ENCODE measurements at regions not wholly inside any gene's neighbourhood (a gene's known extent, or its start where the extent isn't known, plus 50 kb on each side); places are given as distances from the start of the nearest gene placed in this dataset.

DNA sequence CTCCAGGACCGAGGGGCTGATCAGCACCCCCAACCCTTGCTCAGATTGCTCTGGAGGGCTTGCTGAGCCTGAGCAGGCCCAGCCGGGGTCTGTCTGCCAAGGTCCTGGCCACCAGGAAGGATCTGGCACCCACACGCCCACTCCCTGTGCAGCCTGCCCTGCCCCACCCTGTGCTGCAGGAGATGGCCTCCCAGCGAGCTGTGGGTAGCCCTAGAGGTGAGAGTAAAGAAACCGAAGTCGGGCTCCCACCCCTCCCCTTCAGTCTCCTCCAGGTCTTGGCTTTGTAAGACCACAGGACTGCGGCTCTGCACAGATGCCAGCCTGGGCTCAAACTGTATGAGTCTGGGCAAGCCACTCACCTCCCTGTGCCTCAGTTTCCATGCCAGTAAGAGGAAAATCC is 307.8 kb downstream of the BCL11B start:
- peaks cover 3% of the 10 kb centered on the region for H3K36me3 Mint-ChIP-seq (ENCODE audit: insufficient read depth)
- DNase-seq: peak in 2 of 3 experiments; percentile 18 to 21
- peak overlapping the region; percentile 67 to 81 for H3K4me3 Mint-ChIP-seq
- H3K27ac Mint-ChIP-seq: peak overlapping the region in 1 of 2 donors; percentile 87
- no peaks in the 10 kb centered on the region for H3K9me3 Mint-ChIP-seq
- H3K27me3 Mint-ChIP-seq: no peaks in the 10 kb centered on the region
- ATAC-seq (replicated peaks): peak; percentile 91
- peaks cover 35 to 38% of the 10 kb centered on the region in 2 donors for H3K4me1 Mint-ChIP-seq (ENCODE audit: low read depth in 2 of 2)

- Mint-ChIP-seq H3K27ac (peak overlapping the region; percentile 42 to 87), H3K4me1 (ENCODE audit: low read depth in 2 of 2) (peaks cover 35 to 38% of the 10 kb centered on the region in 2 donors), H3K9me3 (no peaks in the 10 kb centered on the region), H3K36me3 (ENCODE audit: insufficient read depth) (peaks cover 3% of the 10 kb centered on the region), H3K27me3 (no peaks in the 10 kb centered on the region), H3K4me3 (peak overlapping the region; percentile 67 to 81)
- no peak for DNase-seq
- peak; percentile 38 for ATAC-seq (replicated peaks)
Observed at GRCh38 chr14:98965076-98965475, 306.9 kb downstream of the BCL11B start.

- ATAC-seq (replicated peaks) (no peak), DNase-seq (no peak)
- Mint-ChIP-seq H3K36me3 (ENCODE audit: insufficient read depth) (peaks cover 3% of the 10 kb centered on the region), H3K9me3 (no peaks in the 10 kb centered on the region), H3K4me1 (ENCODE audit: low read depth in 2 of 2) (peaks cover 35 to 37% of the 10 kb centered on the region in 2 donors), H3K27me3 (no peaks in the 10 kb centered on the region), H3K27ac (peak overlapping the region in 1 of 2 donors; percentile 87), H3K4me3 (no peak overlapping the region)
Observed at GRCh38 chr14:98966016-98966415, 306.0 kb downstream of the BCL11B start.

DNA sequence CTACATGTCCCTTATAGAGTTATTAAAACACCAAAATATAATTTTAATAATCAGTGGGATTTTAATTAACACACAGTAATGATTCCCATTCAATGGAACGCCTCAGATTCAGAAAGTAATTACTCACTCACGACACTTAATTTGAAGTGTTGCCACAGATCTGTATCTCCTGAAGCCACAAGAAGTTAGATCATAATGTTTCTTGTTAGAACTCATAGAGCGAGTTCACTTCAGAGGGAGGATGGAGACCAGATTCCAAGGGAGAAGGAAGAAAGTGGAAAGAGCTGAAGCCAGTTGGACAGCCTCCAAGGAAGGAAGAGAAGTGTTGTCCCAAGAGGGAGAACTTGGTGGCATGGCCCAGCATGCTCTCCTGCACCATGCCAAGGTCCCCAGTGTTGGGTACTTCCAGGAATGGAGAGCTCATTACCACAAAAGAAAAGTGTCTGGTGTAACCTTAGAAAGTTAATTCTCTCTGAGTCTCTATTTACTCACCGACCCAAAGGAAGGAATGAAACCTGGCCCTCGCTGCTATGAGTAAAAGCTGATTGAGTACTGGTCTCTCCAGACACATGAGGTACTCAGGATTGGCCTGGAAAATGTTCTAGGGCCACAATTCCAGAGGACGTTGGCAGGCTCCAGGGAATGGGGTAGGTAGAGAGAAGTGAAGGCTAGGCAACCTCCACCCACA is 305.4 kb downstream of the BCL11B start:
- Mint-ChIP-seq H3K27ac (peak overlapping the region; percentile 19 to 87), H3K4me3 (no peak overlapping the region), H3K36me3 (ENCODE audit: insufficient read depth) (no peaks in the 10 kb centered on the region), H3K4me1 (ENCODE audit: low read depth in 2 of 2) (peaks cover 35 to 37% of the 10 kb centered on the region in 2 donors), H3K27me3 (no peaks in the 10 kb centered on the region), H3K9me3 (no peaks in the 10 kb centered on the region)
- no peak for DNase-seq
- ATAC-seq (replicated peaks): no peak

- Mint-ChIP-seq H3K4me3 (no peak overlapping the region), H3K27me3 (no peaks in the 10 kb centered on the region), H3K36me3 (ENCODE audit: insufficient read depth) (no peaks in the 10 kb centered on the region), H3K9me3 (no peaks in the 10 kb centered on the region), H3K27ac (no peak overlapping the region), H3K4me1 (ENCODE audit: low read depth in 2 of 2) (no peaks in the 10 kb centered on the region)
- ATAC-seq (replicated peaks) (no peak), DNase-seq (no peak)
Observed at GRCh38 chr14:98974113-98974512, 297.9 kb downstream of the BCL11B start.

DNA sequence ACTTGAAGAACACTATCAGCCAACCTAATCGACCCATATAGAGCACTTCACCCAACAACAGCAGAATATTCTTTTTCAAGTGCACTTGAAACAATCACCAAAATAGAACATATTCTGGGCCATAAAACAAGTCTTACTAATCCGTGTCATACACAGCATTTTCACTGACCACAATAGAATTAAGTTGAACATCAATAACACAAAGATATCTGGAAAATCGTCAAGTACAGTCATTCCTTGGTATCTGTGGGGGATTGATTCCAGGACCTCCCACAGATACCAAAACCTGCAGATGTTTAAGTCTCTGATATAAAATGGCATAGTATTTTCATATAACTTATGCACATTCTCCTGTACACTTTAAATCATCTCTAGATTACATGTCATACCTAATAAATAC is 295.7 kb downstream of the BCL11B start:
- Mint-ChIP-seq H3K36me3 (ENCODE audit: insufficient read depth) (no peaks in the 10 kb centered on the region), H3K4me1 (ENCODE audit: low read depth in 2 of 2) (peaks cover 0 to 2% of the 10 kb centered on the region in 2 donors), H3K27ac (no peak overlapping the region), H3K9me3 (no peaks in the 10 kb centered on the region), H3K27me3 (no peaks in the 10 kb centered on the region), H3K4me3 (no peak overlapping the region)
- ATAC-seq (replicated peaks) (no peak), DNase-seq (no peak)

DNA sequence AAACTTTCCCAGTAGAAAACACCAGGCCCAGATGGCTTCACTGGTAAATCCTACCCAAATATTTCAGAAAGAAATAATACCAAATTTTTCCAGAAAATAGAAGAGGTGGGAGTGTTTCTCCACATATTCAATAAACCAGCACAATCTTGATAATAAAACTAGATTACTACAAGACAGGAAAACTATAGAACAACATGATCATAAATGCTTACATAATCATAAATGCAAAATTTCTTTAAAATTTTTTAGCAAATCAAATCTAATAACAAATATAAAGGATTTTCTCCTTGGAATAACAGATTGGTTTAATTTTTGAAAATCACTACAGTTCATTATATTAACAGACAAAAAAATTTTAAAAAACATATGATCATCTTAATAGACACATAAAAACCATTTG is 294.5 kb downstream of the BCL11B start:
- no peaks in the 10 kb centered on the region for H3K36me3 Mint-ChIP-seq (ENCODE audit: insufficient read depth)
- H3K27me3 Mint-ChIP-seq: no peaks in the 10 kb centered on the region
- no peaks in the 10 kb centered on the region for H3K9me3 Mint-ChIP-seq
- H3K4me3 Mint-ChIP-seq: no peak overlapping the region
- H3K27ac Mint-ChIP-seq: no peak overlapping the region
- H3K4me1 Mint-ChIP-seq (ENCODE audit: low read depth in 2 of 2): peaks cover 2 to 3% of the 10 kb centered on the region in 2 donors
- ATAC-seq (replicated peaks) (no peak), DNase-seq (no peak)

DNA sequence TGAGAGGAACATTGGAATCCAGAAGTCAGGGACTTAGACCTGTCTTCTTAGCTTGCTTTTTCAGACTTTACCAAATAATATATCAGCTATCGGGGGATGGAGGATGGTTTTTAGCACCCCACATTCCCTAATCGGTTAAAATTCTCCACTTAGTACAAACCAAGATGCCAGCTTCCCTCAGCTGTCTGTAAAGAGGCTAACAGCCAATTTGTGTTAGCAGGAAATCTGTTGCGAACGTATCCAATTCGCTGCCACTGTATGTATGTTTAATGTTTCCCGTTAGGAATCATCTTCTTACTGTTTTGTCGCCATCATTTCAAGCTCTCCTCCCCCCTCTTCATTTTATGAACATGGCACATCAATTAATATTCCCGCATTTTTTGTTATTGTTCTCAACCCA is 289.0 kb downstream of the BCL11B start:
- DNase-seq (no peak), ATAC-seq (replicated peaks) (no peak)
- H3K36me3 Mint-ChIP-seq (ENCODE audit: insufficient read depth): no peaks in the 10 kb centered on the region
- no peak overlapping the region for H3K4me3 Mint-ChIP-seq
- H3K27me3 Mint-ChIP-seq: no peaks in the 10 kb centered on the region
- peak overlapping the region in 1 of 2 donors; percentile 22 for H3K27ac Mint-ChIP-seq
- H3K4me1 Mint-ChIP-seq (ENCODE audit: low read depth in 2 of 2): peaks cover 30 to 32% of the 10 kb centered on the region in 2 donors
- no peaks in the 10 kb centered on the region for H3K9me3 Mint-ChIP-seq

DNA sequence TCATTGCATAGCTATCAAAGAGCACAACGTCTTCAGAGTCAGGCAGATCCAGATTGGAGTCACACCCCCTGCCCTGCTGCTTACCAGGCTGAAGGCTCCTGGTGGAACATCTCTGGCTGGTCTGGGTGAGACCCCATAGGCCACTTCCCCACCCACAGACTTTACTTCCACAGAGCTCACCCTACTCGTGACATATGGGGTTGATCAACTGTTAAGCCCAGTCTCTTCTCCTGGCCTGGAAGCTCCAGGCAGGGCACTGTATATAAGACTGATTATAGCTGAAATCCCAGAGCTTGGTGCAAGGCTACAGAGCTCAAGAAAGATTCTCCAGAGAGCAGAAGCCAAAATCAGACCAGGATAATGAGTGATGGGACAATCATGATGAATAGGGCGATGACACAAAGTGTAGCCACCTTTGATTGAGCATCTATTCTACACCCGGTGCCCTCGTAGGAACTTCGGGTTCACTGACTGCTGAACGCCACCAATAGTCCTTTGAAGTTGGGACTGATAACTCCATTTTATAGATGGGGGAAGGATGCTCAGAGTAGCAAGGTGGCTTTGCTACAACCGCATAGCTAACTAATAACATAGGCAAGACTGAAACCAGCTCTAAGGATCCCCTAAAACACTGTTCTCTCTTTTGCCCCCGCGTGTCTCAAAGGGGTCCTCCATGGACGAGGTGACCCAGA is 287.8 kb downstream of the BCL11B start:
- no peak for DNase-seq
- H3K27me3 Mint-ChIP-seq: no peaks in the 10 kb centered on the region
- H3K27ac Mint-ChIP-seq: peak overlapping the region; percentile 92
- H3K4me3 Mint-ChIP-seq: peak overlapping the region; percentile 72 to 82
- no peaks in the 10 kb centered on the region for H3K9me3 Mint-ChIP-seq
- no peaks in the 10 kb centered on the region for H3K36me3 Mint-ChIP-seq (ENCODE audit: insufficient read depth)
- ATAC-seq (replicated peaks): peak; percentile 48
- peaks cover 30 to 32% of the 10 kb centered on the region in 2 donors for H3K4me1 Mint-ChIP-seq (ENCODE audit: low read depth in 2 of 2)

DNA sequence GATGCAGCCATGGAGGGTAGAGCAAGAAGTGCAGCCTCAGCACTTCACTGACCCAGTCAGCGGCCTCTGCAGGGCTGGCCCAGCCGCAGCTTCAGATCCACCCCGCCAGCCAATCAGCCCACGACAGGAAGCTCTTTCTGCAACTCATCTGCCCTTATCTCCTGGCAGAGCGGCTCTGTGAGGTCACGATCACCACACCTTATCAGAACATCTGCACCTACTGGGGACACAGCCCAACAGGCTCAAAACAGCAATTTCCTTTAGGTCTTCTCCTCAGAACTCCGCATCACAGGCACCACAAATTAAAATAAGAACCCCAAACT is 287.3 kb downstream of the BCL11B start:
- DNase-seq: peak; percentile 54 to 66 (median 56)
- peak; percentile 96 for ATAC-seq (replicated peaks)
- Mint-ChIP-seq H3K4me1 (ENCODE audit: low read depth in 2 of 2) (peaks cover 30 to 32% of the 10 kb centered on the region in 2 donors), H3K27me3 (no peaks in the 10 kb centered on the region), H3K27ac (peak overlapping the region; percentile 92), H3K9me3 (no peaks in the 10 kb centered on the region), H3K36me3 (ENCODE audit: insufficient read depth) (no peaks in the 10 kb centered on the region), H3K4me3 (peak overlapping the region; percentile 72 to 82)

DNA sequence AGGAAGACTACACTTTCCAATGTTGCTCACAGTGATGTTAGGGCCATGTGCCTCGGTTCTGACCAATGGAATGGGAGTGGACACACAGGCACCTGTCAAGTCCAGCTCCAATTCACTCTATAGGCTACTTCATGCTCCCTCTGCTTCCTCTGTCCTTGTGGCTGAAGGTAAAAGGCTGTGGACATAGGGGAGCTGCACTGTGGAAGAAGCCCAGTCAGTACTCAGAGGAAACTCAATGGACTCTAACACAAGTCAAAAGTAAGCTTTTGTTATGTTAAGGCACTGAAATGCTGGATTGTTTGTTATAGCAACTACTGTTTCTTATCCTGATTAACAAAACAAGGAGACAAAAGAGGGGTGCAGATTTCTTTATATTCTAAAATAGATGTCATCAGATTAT is 278.2 kb downstream of the BCL11B start:
- H3K36me3 Mint-ChIP-seq (ENCODE audit: insufficient read depth): no peaks in the 10 kb centered on the region
- H3K4me3 Mint-ChIP-seq: no peak overlapping the region
- H3K27ac Mint-ChIP-seq: peak overlapping the region in 1 of 2 donors; percentile 7
- DNase-seq (no peak), ATAC-seq (replicated peaks) (no peak)
- no peaks in the 10 kb centered on the region for H3K27me3 Mint-ChIP-seq
- H3K9me3 Mint-ChIP-seq: no peaks in the 10 kb centered on the region
- peaks cover 4 to 8% of the 10 kb centered on the region in 2 donors for H3K4me1 Mint-ChIP-seq (ENCODE audit: low read depth in 2 of 2)

DNA sequence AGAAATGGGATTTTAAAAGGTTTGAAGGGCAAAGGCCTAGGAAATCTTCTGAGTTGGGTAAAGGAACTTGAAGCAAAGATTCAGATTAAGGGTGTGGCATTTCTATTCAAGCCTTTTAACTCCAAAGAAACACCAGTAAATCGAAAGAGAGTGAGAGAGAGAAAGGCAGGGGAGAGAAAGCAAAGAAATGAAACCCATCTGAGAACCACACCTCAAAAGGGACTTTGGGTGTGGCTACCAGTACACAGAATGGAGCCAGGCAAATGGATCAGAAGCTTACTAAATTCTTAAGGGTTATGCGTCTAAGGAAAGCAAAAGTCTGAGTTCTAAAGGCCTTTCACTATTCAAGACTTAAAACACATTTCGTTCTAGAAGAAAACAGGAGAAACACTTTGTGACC is 277.4 kb downstream of the BCL11B start:
- Mint-ChIP-seq H3K27me3 (no peaks in the 10 kb centered on the region), H3K4me3 (no peak overlapping the region), H3K4me1 (ENCODE audit: low read depth in 2 of 2) (peaks cover 4 to 8% of the 10 kb centered on the region in 2 donors), H3K36me3 (ENCODE audit: insufficient read depth) (no peaks in the 10 kb centered on the region), H3K9me3 (no peaks in the 10 kb centered on the region), H3K27ac (no peak overlapping the region)
- DNase-seq (no peak), ATAC-seq (replicated peaks) (no peak)

- peak overlapping the region in 1 of 2 donors; percentile 36 for H3K27ac Mint-ChIP-seq
- no peak for DNase-seq
- no peaks in the 10 kb centered on the region for H3K36me3 Mint-ChIP-seq (ENCODE audit: insufficient read depth)
- peaks cover 4 to 8% of the 10 kb centered on the region in 2 donors for H3K4me1 Mint-ChIP-seq (ENCODE audit: low read depth in 2 of 2)
- no peaks in the 10 kb centered on the region for H3K9me3 Mint-ChIP-seq
- no peaks in the 10 kb centered on the region for H3K27me3 Mint-ChIP-seq
- no peak overlapping the region for H3K4me3 Mint-ChIP-seq
- no peak for ATAC-seq (replicated peaks)
Observed at GRCh38 chr14:98997526-98998205, 274.3 kb downstream of the BCL11B start.

GRCh38 chr14:98999345-98999744 is 272.7 kb downstream of the BCL11B start:
- Mint-ChIP-seq H3K4me3 (no peak overlapping the region), H3K4me1 (ENCODE audit: low read depth in 2 of 2) (peaks cover under 1 to 3% of the 10 kb centered on the region in 2 donors), H3K27me3 (no peaks in the 10 kb centered on the region), H3K9me3 (no peaks in the 10 kb centered on the region), H3K36me3 (ENCODE audit: insufficient read depth) (no peaks in the 10 kb centered on the region), H3K27ac (no peak overlapping the region)
- no peak for ATAC-seq (replicated peaks)
- DNase-seq: no peak
